Stimulated activated CD4-positive, alpha-beta T cell treated with anti-CD3 and anti-CD28 coated beads, TNF-alpha, amount 100 ng/mL, for 4 hours (primary cell): ENCODE measurements at regions not wholly inside any gene's neighbourhood (a gene's known extent, or its start where the extent isn't known, plus 50 kb on each side); places are given as distances from the start of the nearest gene placed in this dataset.

ENCODE experiments used
- DNase-seq, 3 experiments: peaks; one replicate each; pipeline ENCODE4 v3.0.0-alpha.2; 2020; ENCODE audit warnings: low read depth in 3 of 3

GRCh38 chr1:87816646-87817045, 488.0 kb downstream of the LMO4 start:
- no peak for DNase-seq

DNA sequence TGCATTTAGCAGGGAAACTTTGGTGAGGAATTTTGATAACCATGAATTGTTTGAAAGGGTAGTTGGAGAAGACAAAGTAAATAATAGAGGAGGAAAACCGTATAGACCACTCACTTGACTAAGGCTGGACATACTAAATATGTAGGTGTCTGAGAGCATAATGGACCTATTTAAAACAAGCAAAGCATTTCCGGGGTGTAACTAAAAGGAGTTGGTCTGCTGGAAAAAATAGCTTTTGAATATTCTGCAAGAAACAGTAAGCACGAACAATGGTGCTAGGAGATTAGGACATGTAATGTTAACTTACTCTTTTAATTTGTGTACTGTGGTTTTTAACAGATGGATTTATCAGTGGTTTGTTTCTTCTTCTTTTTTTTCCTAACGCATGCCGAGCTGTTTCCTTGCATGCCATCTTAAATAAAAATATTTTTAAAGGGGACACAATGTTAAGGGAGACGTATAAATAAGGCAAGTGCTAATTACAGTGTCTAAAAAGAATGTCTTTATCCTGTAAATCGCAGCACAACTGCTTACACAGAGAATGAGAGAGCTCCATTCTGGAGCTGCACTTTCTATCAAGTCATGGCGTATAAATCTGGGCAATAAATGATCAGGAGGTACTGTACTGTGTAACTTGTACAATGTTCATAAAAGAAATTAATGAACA, 492.1 kb downstream of the LMO4 start:
- DNase-seq, result no peak

GRCh38 chr1:87821335-87821697, 492.6 kb downstream of the LMO4 start:
- no peak for DNase-seq

DNA sequence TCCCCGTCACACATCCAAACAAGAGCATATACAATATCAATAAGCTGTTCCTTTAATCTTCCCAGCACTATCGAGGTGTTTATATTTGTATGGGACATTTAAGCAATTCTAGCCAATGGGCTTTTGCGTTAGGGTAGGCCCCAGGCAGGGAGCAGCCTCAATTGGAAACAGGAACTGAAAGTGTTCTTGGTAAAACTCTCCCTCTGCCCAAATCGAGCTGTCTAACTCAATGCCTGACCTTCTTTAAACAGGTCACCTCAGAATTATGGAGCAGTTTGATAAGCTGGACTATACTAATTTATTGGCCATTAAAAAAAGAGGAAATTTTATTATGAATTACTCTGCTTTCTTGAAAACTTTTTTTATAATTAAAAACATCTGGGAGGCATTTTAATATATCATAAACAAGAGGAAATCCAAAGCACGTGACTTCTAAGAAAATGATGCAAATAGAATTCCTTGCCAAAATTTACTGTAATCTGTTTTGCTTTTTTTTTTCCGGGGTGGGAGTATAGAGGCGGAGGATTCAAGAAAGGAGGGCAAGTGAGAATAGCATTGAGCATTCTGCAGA, 498.1 kb downstream of the LMO4 start:
- DNase-seq, result no peak

- no peak for DNase-seq
Measured at GRCh38 chr1:87829360-87829759, 500.7 kb downstream of the LMO4 start.

GRCh38 chr1:87830432-87830978, 501.8 kb downstream of the LMO4 start:
- no peak for DNase-seq

DNA sequence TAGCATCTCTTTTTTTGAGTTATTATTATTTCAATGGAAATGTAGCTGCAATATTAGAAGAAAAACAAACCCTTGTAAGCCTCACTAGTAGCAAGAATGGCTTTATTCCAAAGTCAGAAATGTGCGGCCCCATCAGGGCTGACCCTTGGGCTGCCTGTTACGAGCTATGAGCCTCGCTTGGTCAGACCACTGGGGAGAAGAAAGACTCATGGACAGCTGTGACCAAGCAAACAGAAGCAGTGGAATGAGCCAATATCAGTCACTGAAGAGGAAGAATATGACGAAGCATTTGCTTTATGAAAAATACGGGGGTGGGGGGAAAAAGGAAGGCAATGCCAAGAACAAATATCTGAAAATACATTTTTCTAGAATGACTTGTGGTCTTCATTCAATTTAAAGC, 504.5 kb downstream of the LMO4 start:
- DNase-seq, result no peak

- DNase-seq, result no peak
Measured at GRCh38 chr1:87834151-87834550, 505.5 kb downstream of the LMO4 start.

DNA sequence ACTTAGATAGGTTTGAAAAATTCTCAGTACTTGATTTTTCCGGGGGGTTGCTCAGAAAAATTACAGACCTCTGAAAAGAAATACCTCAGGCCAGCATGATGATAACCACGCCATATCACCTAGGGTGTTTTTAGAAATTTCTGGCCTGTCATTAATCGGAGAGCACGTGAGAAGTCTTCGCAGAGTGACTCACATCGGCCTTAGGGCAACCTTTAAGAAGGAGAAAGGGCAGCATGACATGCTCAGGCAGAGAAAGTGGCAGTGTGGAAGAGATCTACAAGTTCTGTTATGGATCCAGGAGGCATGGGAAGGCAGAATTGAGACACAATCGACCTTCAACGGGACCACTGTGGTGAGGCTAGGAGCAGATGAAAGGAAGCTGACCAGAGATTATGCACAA, 506.3 kb downstream of the LMO4 start:
- no peak for DNase-seq

DNA sequence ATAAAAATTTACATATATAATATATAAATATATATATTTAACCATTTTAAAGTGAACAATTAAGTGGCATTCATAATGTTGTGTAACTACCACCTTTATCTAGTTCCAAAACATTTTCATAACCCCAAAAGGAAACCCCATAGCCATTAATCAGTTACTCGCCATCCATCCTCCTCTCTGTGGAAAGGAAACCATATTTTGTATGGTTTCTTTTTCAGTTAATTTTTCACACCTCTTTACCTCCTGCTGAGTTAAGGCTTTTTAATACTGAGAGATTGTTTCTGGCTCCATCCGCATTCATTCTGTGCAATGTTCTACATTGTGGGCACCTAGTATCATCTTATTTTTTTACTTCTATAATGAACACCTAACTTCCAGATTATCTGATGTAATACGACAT, 512.1 kb downstream of the LMO4 start:
- DNase-seq, result no peak

- no peak for DNase-seq
Measured at GRCh38 chr1:87841332-87841731, 512.7 kb downstream of the LMO4 start.

DNA sequence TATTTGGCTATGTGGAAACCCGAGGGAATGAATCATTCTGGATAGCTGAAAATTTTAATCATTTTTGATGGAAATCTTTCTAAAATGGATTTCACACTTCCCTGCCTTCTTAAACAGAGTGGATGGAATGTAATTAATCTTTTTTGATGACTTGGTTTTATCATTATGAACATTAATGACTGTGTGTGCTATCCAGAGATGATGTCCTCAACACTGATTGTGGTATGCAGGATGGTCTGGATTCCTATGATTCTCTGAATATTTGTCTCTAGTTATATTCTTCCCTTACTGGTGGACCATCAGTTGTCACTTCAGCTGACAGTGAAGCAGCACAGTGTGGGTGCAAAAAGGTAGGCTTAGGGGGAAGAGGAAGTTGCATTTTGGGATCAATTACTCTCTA, 513.5 kb downstream of the LMO4 start:
- no peak for DNase-seq

GRCh38 chr1:87844251-87844650, 515.6 kb downstream of the LMO4 start:
- no peak for DNase-seq

DNA sequence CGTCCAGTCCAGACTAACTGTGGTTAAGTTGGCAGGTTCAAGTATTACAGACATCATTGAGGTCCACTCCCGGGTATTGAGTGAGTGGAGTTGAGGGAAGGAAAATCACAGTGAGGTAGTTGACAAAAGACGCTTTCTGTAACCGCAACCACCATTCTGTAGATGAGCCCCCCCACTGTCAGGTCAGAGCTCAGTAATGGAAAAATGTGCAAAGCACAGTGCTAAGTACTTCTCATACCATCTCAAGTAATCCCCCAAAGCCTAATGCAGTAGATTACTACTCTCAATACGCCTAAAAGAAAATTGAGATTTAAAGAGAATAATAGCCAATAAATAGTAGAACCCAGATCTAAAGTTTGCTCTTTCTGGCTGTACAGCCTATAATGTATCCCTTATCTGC, 522.8 kb downstream of the LMO4 start:
- DNase-seq, result no peak

DNA sequence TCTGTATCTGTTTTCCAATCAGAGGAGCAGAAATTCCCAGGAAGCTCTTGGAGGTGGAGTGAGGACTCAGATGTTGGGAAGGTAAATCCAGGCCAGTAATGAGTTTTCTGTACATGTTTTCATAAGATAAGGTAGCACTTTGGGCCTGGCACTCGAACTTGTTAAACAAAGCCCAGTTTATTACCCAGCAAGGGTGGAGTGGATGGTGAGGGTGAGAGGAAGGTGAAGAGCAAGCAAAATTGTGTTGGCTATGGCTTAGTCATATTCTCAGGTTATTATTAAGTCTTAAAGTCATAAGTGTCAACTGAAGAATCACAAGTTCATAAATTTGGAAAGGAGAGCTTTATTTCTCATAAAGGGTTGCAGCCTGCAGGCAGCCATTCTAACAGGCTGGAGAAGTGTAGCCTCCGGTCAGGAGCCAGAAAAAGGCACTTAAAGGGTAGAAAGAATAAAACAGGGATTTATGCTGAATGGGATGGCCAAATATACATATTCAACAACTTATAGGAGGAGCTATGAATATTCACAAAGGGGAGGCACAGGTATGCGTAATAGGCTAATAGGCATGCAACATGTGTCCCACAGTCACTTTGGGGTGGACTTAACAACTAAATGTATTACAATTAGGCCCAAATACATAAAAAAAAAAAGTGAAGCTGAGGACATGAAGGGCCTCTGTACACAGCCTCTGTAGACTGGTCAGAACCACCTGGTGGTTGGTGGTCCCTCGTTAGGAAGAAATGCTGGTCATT, 523.9 kb downstream of the LMO4 start:
- DNase-seq, result no peak

DNA sequence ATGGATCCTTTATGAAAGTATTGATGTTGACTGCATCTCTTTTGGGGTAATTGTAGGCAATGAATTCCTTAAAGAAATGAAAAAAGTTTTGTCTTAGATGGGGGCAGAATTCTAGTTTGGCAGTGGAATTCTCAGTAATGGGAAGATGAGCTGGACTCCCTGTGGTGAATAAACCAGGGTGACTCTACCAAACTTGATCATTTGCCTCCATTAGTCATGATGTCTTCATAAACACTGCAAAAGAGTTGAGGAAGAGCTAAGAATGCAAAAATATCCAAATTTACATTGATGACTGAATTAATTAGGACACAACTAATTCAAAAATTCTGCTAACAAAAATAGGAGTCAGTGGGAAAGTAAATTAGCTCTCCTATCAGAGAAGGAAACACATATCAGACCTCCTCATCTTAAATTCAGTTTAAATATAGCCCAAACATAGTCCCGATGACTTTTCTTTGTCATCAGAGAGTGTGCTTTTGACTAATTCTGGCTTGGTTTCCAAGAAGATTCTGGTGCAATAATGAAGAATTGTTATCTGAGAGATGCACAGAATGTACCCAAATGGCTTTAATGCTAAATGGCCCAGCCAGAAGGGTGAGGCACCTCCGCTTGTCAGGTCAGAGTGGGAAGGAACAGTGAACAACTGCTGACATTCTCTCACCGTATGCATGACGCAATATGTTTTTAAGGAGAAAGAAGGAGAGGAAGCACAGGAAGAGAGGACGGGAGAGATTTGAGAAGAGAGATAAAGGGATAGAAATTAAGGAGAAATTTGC, 525.1 kb downstream of the LMO4 start:
- DNase-seq, result no peak

- no peak for DNase-seq
Measured at GRCh38 chr1:87863317-87863716, 534.6 kb downstream of the LMO4 start.

DNA sequence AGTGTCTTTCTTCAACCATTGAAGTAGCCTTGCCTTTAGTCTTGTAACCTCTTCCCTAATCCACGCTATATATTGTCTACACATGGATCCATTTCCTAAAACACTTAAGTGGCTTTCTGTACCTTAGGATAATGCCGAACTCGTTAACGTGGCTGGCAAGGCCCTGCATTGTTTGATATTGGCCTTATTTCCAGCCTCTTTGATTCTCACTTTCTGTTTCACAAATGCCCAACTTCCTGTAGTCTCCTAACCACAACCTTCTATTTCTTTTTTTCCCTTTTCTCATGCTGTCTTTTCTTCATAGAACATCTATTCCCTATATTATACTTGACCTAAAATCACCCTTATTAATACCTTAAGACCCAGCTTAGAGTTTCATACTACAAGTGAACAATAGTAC, 536.0 kb downstream of the LMO4 start:
- DNase-seq, result no peak

DNA sequence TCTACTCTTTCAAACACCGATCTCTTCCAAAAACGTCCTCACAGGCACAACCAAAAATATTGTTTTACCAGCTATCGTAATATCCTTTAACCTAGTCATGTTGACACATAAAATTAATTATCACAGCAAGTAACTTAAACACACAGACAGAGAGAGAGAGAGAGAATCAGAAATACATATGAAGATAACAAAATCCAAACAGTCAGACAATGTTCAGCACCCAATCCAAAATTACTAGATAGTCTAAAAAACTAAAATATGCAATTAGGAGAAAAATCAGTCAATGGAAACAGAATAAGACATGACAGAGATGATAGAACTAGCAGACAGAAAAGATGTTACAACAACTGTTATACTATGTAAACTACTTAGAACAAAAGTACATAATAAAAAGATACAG, 537.7 kb downstream of the LMO4 start:
- DNase-seq, result no peak

GRCh38 chr1:87867626-87868025, 538.9 kb downstream of the LMO4 start:
- no peak for DNase-seq

- DNase-seq, result no peak
Measured at GRCh38 chr1:87869567-87869966, 540.9 kb downstream of the LMO4 start.

DNA sequence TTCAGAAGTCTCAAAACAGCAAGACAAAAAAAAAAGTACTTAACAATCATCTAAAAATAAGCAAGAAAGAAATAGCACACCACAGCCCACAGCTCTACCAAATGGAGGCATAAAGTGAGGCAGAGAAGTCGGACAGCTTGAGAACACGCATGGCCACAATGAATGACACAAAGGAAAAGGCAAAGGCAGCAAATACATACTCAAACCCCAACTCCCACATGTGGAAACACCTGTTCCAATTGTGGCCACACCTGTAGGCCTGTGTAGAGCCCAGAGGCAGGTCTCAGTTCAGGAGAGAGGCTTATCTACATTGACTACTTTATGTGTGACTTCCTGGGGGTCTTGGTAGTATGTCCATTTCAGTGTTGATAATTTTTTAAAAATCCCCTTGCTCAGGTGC, 543.5 kb downstream of the LMO4 start:
- DNase-seq, result no peak
